ENCODE measurements at regions not wholly inside any gene's neighbourhood (a gene's known extent, or its start where the extent isn't known, plus 50 kb on each side); places are given as distances from the start of the nearest gene placed in this dataset.

GRCh38 chr5:164335837-164336236 is 830.4 kb downstream of the MAT2B start:
- 100% methylated on average over 1 of the region's 1 CpG for WGBS (ENCODE audit: insufficient coverage, low lambda C conversion rate)
- no peaks in the 10 kb centered on the region for H3K9me3 ChIP-seq (ENCODE audit: control insufficient read depth, low read depth, low read length)
- no peaks in the 10 kb centered on the region for H3K4me1 ChIP-seq (ENCODE audit: control insufficient read depth, insufficient read depth, low read length)
- no peaks in the 10 kb centered on the region for H3K36me3 ChIP-seq (ENCODE audit: control insufficient read depth, insufficient read depth, low read length)
- no peaks in the 10 kb centered on the region for H3K27me3 ChIP-seq (ENCODE audit: control insufficient read depth, insufficient read depth, low read length)
- no peak overlapping the region for H3K27ac ChIP-seq (ENCODE audit: low read length)
- DNase-seq = peak; percentile 16 to 37
- no peak overlapping the region for H3K4me3 ChIP-seq (ENCODE audit: low read length)

- Histone ChIP-seq H3K4me3 (ENCODE audit: low read length) (no peak overlapping the region), H3K4me1 (ENCODE audit: control insufficient read depth, insufficient read depth, low read length) (no peaks in the 10 kb centered on the region), H3K36me3 (ENCODE audit: control insufficient read depth, insufficient read depth, low read length) (no peaks in the 10 kb centered on the region), H3K9me3 (ENCODE audit: control insufficient read depth, low read depth, low read length) (no peaks in the 10 kb centered on the region), H3K27me3 (ENCODE audit: control insufficient read depth, insufficient read depth, low read length) (no peaks in the 10 kb centered on the region), H3K27ac (ENCODE audit: low read length) (no peak overlapping the region)
- DNase-seq = no peak
- WGBS (ENCODE audit: insufficient coverage, low lambda C conversion rate) = no CpG with 5 or more reads among the region's 1 CpG
These were observed 830.9 kb downstream of the MAT2B start for GRCh38 chr5:164336276-164336675.

GRCh38 chr5:164336906-164337305 is 831.5 kb downstream of the MAT2B start:
- no peak for DNase-seq
- WGBS (ENCODE audit: insufficient coverage, low lambda C conversion rate) = 69% methylated on average over 2 of the region's 2 CpGs
- H3K4me1 ChIP-seq (ENCODE audit: control insufficient read depth, insufficient read depth, low read length) = no peaks in the 10 kb centered on the region
- no peak overlapping the region for H3K27ac ChIP-seq (ENCODE audit: low read length)
- H3K27me3 ChIP-seq (ENCODE audit: control insufficient read depth, insufficient read depth, low read length) = no peaks in the 10 kb centered on the region
- H3K4me3 ChIP-seq (ENCODE audit: low read length) = no peak overlapping the region
- no peaks in the 10 kb centered on the region for H3K9me3 ChIP-seq (ENCODE audit: control insufficient read depth, low read depth, low read length)
- no peaks in the 10 kb centered on the region for H3K36me3 ChIP-seq (ENCODE audit: control insufficient read depth, insufficient read depth, low read length)

- DNase-seq = no peak
- no peak overlapping the region for H3K4me3 ChIP-seq (ENCODE audit: low read length)
- H3K36me3 ChIP-seq (ENCODE audit: control insufficient read depth, insufficient read depth, low read length) = no peaks in the 10 kb centered on the region
- no peaks in the 10 kb centered on the region for H3K4me1 ChIP-seq (ENCODE audit: control insufficient read depth, insufficient read depth, low read length)
- no peaks in the 10 kb centered on the region for H3K27me3 ChIP-seq (ENCODE audit: control insufficient read depth, insufficient read depth, low read length)
- no peak overlapping the region for H3K27ac ChIP-seq (ENCODE audit: low read length)
- WGBS (ENCODE audit: insufficient coverage, low lambda C conversion rate) = 71% methylated on average over 1 of the region's 2 CpGs
- H3K9me3 ChIP-seq (ENCODE audit: control insufficient read depth, low read depth, low read length) = no peaks in the 10 kb centered on the region
These were observed 835.7 kb downstream of the MAT2B start for GRCh38 chr5:164341056-164341619.

- WGBS (ENCODE audit: insufficient coverage, low lambda C conversion rate) = 90% methylated on average over 2 of the region's 4 CpGs
- Histone ChIP-seq H3K27ac (ENCODE audit: low read length) (no peak overlapping the region), H3K4me1 (ENCODE audit: control insufficient read depth, insufficient read depth, low read length) (no peaks in the 10 kb centered on the region), H3K9me3 (ENCODE audit: control insufficient read depth, low read depth, low read length) (no peaks in the 10 kb centered on the region), H3K4me3 (ENCODE audit: low read length) (no peak overlapping the region), H3K27me3 (ENCODE audit: control insufficient read depth, insufficient read depth, low read length) (no peaks in the 10 kb centered on the region), H3K36me3 (ENCODE audit: control insufficient read depth, insufficient read depth, low read length) (no peaks in the 10 kb centered on the region)
- DNase-seq = no peak
These were observed 839.9 kb downstream of the MAT2B start for GRCh38 chr5:164345173-164345849.

- no peaks in the 10 kb centered on the region for H3K27me3 ChIP-seq (ENCODE audit: control insufficient read depth, insufficient read depth, low read length)
- H3K36me3 ChIP-seq (ENCODE audit: control insufficient read depth, insufficient read depth, low read length) = no peaks in the 10 kb centered on the region
- H3K27ac ChIP-seq (ENCODE audit: low read length) = no peak overlapping the region
- H3K4me1 ChIP-seq (ENCODE audit: control insufficient read depth, insufficient read depth, low read length) = no peaks in the 10 kb centered on the region
- no peaks in the 10 kb centered on the region for H3K9me3 ChIP-seq (ENCODE audit: control insufficient read depth, low read depth, low read length)
- no peak for DNase-seq
- WGBS (ENCODE audit: insufficient coverage, low lambda C conversion rate) = 57% methylated on average over 1 of the region's 3 CpGs
- no peak overlapping the region for H3K4me3 ChIP-seq (ENCODE audit: low read length)
These were observed 840.4 kb downstream of the MAT2B start for GRCh38 chr5:164345853-164346252.

- no CpG with 5 or more reads among the region's 6 CpGs for WGBS (ENCODE audit: insufficient coverage, low lambda C conversion rate)
These were observed 841.6 kb downstream of the MAT2B start for GRCh38 chr5:164346785-164347630.

GRCh38 chr5:164350236-164350635 is 844.8 kb downstream of the MAT2B start:
- DNase-seq = no peak
- Histone ChIP-seq H3K9me3 (ENCODE audit: control insufficient read depth, low read depth, low read length) (no peaks in the 10 kb centered on the region), H3K36me3 (ENCODE audit: control insufficient read depth, insufficient read depth, low read length) (no peaks in the 10 kb centered on the region), H3K4me3 (ENCODE audit: low read length) (no peak overlapping the region), H3K27ac (ENCODE audit: low read length) (no peak overlapping the region), H3K4me1 (ENCODE audit: control insufficient read depth, insufficient read depth, low read length) (peaks cover 15% of the 10 kb centered on the region), H3K27me3 (ENCODE audit: control insufficient read depth, insufficient read depth, low read length) (no peaks in the 10 kb centered on the region)
- 86% methylated on average over 1 of the region's 1 CpG for WGBS (ENCODE audit: insufficient coverage, low lambda C conversion rate)

More at GRCh38 chr5:164346785-164347630, 841.6 kb downstream of the MAT2B start:
- no peaks in the 10 kb centered on the region for H3K4me1 ChIP-seq (ENCODE audit: control insufficient read depth, insufficient read depth, low read length)
- H3K27me3 ChIP-seq (ENCODE audit: control insufficient read depth, insufficient read depth, low read length) = no peaks in the 10 kb centered on the region
- no peak overlapping the region for H3K4me3 ChIP-seq (ENCODE audit: low read length)
- H3K27ac ChIP-seq (ENCODE audit: low read length) = no peak overlapping the region
- no peaks in the 10 kb centered on the region for H3K9me3 ChIP-seq (ENCODE audit: control insufficient read depth, low read depth, low read length)
- DNase-seq = peak in 1 of 2 donors; percentile 38
- H3K36me3 ChIP-seq (ENCODE audit: control insufficient read depth, insufficient read depth, low read length) = no peaks in the 10 kb centered on the region

- H3K27me3 ChIP-seq (ENCODE audit: control insufficient read depth, insufficient read depth, low read length) = no peaks in the 10 kb centered on the region
- no peak overlapping the region for H3K4me3 ChIP-seq (ENCODE audit: low read length)
- no peak overlapping the region for H3K27ac ChIP-seq (ENCODE audit: low read length)
- 80% methylated on average over 1 of the region's 2 CpGs for WGBS (ENCODE audit: insufficient coverage, low lambda C conversion rate)
- no peak for DNase-seq
- no peaks in the 10 kb centered on the region for H3K36me3 ChIP-seq (ENCODE audit: control insufficient read depth, insufficient read depth, low read length)
- peaks cover 15% of the 10 kb centered on the region for H3K4me1 ChIP-seq (ENCODE audit: control insufficient read depth, insufficient read depth, low read length)
- no peaks in the 10 kb centered on the region for H3K9me3 ChIP-seq (ENCODE audit: control insufficient read depth, low read depth, low read length)
These were observed 845.9 kb downstream of the MAT2B start for GRCh38 chr5:164351245-164351834.

- DNase-seq = no peak
- 10% methylated on average over 2 of the region's 2 CpGs for WGBS (ENCODE audit: insufficient coverage, low lambda C conversion rate)
- H3K36me3 ChIP-seq (ENCODE audit: control insufficient read depth, insufficient read depth, low read length) = no peaks in the 10 kb centered on the region
- no peaks in the 10 kb centered on the region for H3K9me3 ChIP-seq (ENCODE audit: control insufficient read depth, low read depth, low read length)
- no peak overlapping the region for H3K4me3 ChIP-seq (ENCODE audit: low read length)
- peaks cover 15% of the 10 kb centered on the region for H3K4me1 ChIP-seq (ENCODE audit: control insufficient read depth, insufficient read depth, low read length)
- H3K27me3 ChIP-seq (ENCODE audit: control insufficient read depth, insufficient read depth, low read length) = no peaks in the 10 kb centered on the region
- H3K27ac ChIP-seq (ENCODE audit: low read length) = no peak overlapping the region
These were observed 847.3 kb downstream of the MAT2B start for GRCh38 chr5:164352695-164353094.
